ENCODE measurements at regions not wholly inside any gene's neighbourhood (a gene's known extent, or its start where the extent isn't known, plus 50 kb on each side); places are given as distances from the start of the nearest gene placed in this dataset.

- Histone ChIP-seq H3K27me3 (replicated peaks in 1 of 7) (no peaks in the 10 kb centered on the region), H3K36me3 (no peaks in the 10 kb centered on the region), H3K9me3 (peaks cover 0 to 28% (median 12%) of the 10 kb centered on the region in 8 donors), H3K4me1 (no peaks in the 10 kb centered on the region), H3K27ac (no peak overlapping the region), H3K4me3 (no peak overlapping the region)
- TF ChIP-seq CTCF (IDR thresholded peaks at IDR 0.05 in 8 of 11, conservative IDR thresholded peaks at IDR 0.05 in 3 of 11), result no peak
- no peak for TF ChIP-seq POLR2AphosphoS5 (IDR thresholded peaks at IDR 0.05)
- TF ChIP-seq POLR2A (IDR thresholded peaks at IDR 0.05), result no peak
- no peak for DNase-seq
- WGBS, 5 donors, result 82 to 87% (median 83%) methylated on average over 3 of the region's 3 CpGs
- intact Hi-C loops (cut with DNase I; ENCODE audit: low total_unique reads), result no loop called here
Observed at GRCh38 chr16:61165797-61166196, 870.4 kb downstream of the CDH8 start.

DNA sequence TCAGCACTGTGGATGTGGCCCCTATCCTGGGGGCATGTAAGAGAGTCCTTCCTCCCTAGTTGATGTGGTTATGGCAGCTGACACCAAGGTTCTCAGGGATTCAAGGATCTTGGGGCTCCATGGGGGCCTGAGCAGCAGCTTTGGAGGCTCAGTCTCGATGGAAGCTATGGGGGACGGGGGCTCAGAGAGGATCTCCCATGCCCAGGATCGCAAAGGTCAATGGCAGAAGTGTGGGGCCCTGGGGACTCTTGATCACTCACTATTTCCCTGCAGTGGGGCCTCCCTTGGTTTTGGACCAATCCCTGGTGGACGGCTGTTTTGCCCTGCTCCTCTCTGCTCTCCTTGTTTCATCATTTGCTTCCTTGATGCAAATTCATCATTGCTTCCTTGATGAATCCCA, 885.9 kb downstream of the CDH8 start:
- Histone ChIP-seq H3K4me3 (no peak overlapping the region), H3K27me3 (replicated peaks in 1 of 7) (no peaks in the 10 kb centered on the region), H3K36me3 (no peaks in the 10 kb centered on the region), H3K4me1 (no peaks in the 10 kb centered on the region), H3K27ac (no peak overlapping the region), H3K9me3 (peaks cover 0 to 14% (median 4%) of the 10 kb centered on the region in 8 donors)
- TF ChIP-seq POLR2A (IDR thresholded peaks at IDR 0.05) (no peak), CTCF (IDR thresholded peaks at IDR 0.05 in 8 of 11, conservative IDR thresholded peaks at IDR 0.05 in 3 of 11) (no peak), POLR2AphosphoS5 (IDR thresholded peaks at IDR 0.05) (no peak)
- intact Hi-C loops (cut with DNase I; ENCODE audit: low total_unique reads), result no loop called here
- DNase-seq, result no peak
- 68 to 91% (median 82%) methylated on average over 4 of the region's 4 CpGs for WGBS, 5 donors

GRCh38 chr16:61149709-61150108, 886.5 kb downstream of the CDH8 start:
- WGBS, 5 donors, result 62 to 82% (median 78%) methylated on average over 5 of the region's 5 CpGs
- DNase-seq, result no peak
- no peaks in the 10 kb centered on the region for H3K36me3 ChIP-seq

GRCh38 chr16:61148930-61149329, 887.3 kb downstream of the CDH8 start:
- H3K9me3 ChIP-seq, result peaks cover 0 to 14% (median 1%) of the 10 kb centered on the region in 8 donors
- no peak for DNase-seq
- H3K27ac ChIP-seq, result no peak overlapping the region
- TF ChIP-seq CTCF (IDR thresholded peaks at IDR 0.05 in 8 of 11, conservative IDR thresholded peaks at IDR 0.05 in 3 of 11) (no peak), POLR2A (IDR thresholded peaks at IDR 0.05) (no peak), POLR2AphosphoS5 (IDR thresholded peaks at IDR 0.05) (no peak)
- H3K4me1 ChIP-seq, result no peaks in the 10 kb centered on the region
- intact Hi-C loops (cut with DNase I; ENCODE audit: low total_unique reads), result no loop called here
- WGBS, 5 donors, result 69 to 80% (median 75%) methylated on average over 3 of the region's 3 CpGs
- H3K27me3 ChIP-seq (replicated peaks in 1 of 7), result no peaks in the 10 kb centered on the region
- no peaks in the 10 kb centered on the region for H3K36me3 ChIP-seq
- H3K4me3 ChIP-seq, result no peak overlapping the region

More at GRCh38 chr16:61149709-61150108, 886.5 kb downstream of the CDH8 start:
- no peaks in the 10 kb centered on the region for H3K27me3 ChIP-seq (replicated peaks in 1 of 7)
- TF ChIP-seq POLR2AphosphoS5 (IDR thresholded peaks at IDR 0.05) (no peak), CTCF (IDR thresholded peaks at IDR 0.05 in 8 of 11, conservative IDR thresholded peaks at IDR 0.05 in 3 of 11) (no peak), POLR2A (IDR thresholded peaks at IDR 0.05) (no peak)
- intact Hi-C loops (cut with DNase I; ENCODE audit: low total_unique reads), result no loop called here
- no peaks in the 10 kb centered on the region for H3K4me1 ChIP-seq
- H3K4me3 ChIP-seq, result no peak overlapping the region
- H3K9me3 ChIP-seq, result peaks cover 0 to 14% (median 3%) of the 10 kb centered on the region in 8 donors
- H3K27ac ChIP-seq, result no peak overlapping the region
